Brain microvascular endothelial cell (primary cell): ENCODE measurements at regions not wholly inside any gene's neighbourhood (a gene's known extent, or its start where the extent isn't known, plus 50 kb on each side); places are given as distances from the start of the nearest gene placed in this dataset.
"Not testable (repeated sequence)": the region's sequence is repeated elsewhere in the genome, so short reads cannot be mapped to it uniquely, and the experiment has no call there.

ENCODE experiments used
- DNase-seq: peaks from one replicate; pipeline ENCODE4 v3.0.0-alpha.2; 2020
- H3K27ac ChIP-seq: fragments of 250-450 bp; sonication (Bioruptor Pico); 2 replicates; pipeline ENCODE4 v1.5.1; 2020; ENCODE audit warnings: mild to moderate bottlenecking, moderate library complexity
- H3K27me3 ChIP-seq: fragments of 250-450 bp; sonication (Bioruptor Pico); replicated peaks from 2 replicates; pipeline ENCODE4 v1.5.1; 2020; ENCODE audit warnings: mild to moderate bottlenecking
- H3K36me3 ChIP-seq: fragments of 250-450 bp; sonication (Bioruptor Pico); replicated peaks from 2 replicates; pipeline ENCODE4 v1.5.1; 2020; ENCODE audit warnings: mild to moderate bottlenecking
- H3K4me3 ChIP-seq: 2 replicates; pipeline ENCODE4 v1.5.1; 2011; ENCODE audit warnings: low read depth, mild to moderate bottlenecking, control low read depth, low read length, moderate library complexity
- in situ Hi-C: cut with HindIII; loops from 2 replicates; pipeline ENCODE4 v1.10.0; 2017; ENCODE audit warnings: low sequenced_read_pairs, low pct_ligation_motif_present
- TF ChIP-seq, protein P1 (sequence below): IDR thresholded peaks from 2 replicates; pipeline ENCODE4 v1.5.1; 2011; ENCODE audit warnings: low read depth, mild to moderate bottlenecking, moderate library complexity, low read length, control low read depth, inconsistent platforms; ENCODE audit errors: missing control alignments

DNA sequence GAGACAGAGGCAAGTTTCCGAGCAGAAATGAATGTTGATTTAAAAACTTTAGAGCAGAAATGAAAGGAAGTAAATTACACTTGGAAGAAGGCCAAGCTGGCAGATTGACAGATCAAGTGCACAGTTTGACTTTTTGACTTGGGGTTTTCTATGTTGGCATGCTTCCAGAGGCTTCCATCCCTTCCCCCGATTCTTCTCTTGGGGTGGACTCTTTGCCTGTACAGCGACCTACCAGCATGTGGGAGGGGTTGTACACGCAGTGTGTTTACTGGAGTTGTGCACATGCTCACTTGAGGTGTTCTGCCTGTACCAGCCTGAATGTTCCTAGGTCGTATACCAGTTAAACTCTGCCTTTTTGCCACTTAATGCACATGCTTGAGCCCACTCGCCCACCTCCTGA lies 701.5 kb upstream of the GBE1 start:
- no peak overlapping the region for H3K4me3 ChIP-seq
- no peaks in the 10 kb centered on the region for H3K36me3 ChIP-seq
- TF ChIP-seq, protein P1, sequence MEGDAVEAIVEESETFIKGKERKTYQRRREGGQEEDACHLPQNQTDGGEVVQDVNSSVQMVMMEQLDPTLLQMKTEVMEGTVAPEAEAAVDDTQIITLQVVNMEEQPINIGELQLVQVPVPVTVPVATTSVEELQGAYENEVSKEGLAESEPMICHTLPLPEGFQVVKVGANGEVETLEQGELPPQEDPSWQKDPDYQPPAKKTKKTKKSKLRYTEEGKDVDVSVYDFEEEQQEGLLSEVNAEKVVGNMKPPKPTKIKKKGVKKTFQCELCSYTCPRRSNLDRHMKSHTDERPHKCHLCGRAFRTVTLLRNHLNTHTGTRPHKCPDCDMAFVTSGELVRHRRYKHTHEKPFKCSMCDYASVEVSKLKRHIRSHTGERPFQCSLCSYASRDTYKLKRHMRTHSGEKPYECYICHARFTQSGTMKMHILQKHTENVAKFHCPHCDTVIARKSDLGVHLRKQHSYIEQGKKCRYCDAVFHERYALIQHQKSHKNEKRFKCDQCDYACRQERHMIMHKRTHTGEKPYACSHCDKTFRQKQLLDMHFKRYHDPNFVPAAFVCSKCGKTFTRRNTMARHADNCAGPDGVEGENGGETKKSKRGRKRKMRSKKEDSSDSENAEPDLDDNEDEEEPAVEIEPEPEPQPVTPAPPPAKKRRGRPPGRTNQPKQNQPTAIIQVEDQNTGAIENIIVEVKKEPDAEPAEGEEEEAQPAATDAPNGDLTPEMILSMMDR, result no peak
- in situ Hi-C loops, result no loop called here
- no peak overlapping the region for H3K27ac ChIP-seq
- no peaks in the 10 kb centered on the region for H3K27me3 ChIP-seq
- DNase-seq, result no peak

DNA sequence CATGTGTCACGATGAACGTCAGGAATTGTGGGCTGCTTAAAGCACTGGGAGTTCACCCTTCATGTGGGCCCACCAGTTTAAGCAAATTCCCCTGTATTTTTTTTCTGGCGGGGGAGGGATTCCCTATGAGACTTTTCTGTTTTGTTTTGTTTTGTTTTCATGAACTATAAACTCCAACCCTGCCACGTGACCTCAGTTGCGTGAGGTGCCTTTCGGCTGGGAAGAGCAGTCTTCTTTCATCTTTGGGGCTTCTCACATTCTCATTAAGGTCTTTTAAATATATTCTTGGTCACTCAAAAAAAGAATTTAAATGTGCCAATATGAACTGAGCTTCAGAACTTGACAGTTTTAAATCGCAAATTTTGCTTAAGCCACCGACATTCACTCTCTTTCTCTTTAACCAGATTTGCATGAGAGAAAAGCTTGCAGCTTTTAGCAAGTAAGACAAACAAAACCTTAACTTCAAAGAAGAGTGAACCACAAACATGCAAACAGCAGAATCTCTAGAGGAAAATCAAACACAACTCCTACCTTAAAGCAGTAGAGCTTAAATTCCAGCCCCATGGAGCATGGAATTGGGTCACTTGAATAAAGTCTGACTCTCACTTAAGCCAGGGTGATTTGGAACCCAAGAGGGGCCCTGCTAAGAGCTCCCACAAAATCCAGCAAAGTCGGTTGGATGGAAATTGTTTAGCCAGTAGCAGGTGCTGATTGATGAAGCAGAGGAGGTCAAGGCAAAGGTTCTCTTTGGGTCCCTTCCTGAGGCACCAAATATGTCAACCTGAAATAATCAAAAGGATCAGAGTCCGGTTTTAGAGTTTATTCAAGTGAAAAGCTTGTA lies 699.8 kb upstream of the GBE1 start:
- Histone ChIP-seq H3K27me3 (no peaks in the 10 kb centered on the region), H3K36me3 (no peaks in the 10 kb centered on the region), H3K4me3 (no peak overlapping the region), H3K27ac (no peak overlapping the region)
- DNase-seq, result no peak
- in situ Hi-C loops, result no loop called here
- TF ChIP-seq, protein P1, result no peak

DNA sequence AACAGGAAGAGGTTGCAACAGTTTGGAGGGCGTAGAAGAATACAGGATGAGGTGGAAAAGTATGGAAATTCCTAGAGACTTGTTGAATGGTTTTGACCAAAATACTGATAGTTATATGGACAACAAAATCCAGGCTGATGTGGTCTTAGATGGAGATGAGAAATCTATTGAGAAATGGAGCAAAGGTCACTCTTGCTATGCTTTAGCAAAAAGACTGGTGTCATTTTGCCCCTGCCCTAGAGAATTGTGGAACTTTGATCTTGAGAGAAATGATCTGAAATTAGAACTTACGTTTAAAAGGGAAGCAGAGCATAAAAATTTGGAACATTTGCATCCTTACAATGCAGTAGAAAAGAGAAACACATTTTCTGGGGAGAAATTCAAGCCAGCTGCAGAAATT lies 686.9 kb upstream of the GBE1 start:
- no peaks in the 10 kb centered on the region for H3K36me3 ChIP-seq
- H3K27me3 ChIP-seq, result no peaks in the 10 kb centered on the region
- no peak overlapping the region for H3K27ac ChIP-seq
- in situ Hi-C loops, result no loop called here
- DNase-seq, result no peak
- TF ChIP-seq, protein P1, result no peak
- no peak overlapping the region for H3K4me3 ChIP-seq

DNA sequence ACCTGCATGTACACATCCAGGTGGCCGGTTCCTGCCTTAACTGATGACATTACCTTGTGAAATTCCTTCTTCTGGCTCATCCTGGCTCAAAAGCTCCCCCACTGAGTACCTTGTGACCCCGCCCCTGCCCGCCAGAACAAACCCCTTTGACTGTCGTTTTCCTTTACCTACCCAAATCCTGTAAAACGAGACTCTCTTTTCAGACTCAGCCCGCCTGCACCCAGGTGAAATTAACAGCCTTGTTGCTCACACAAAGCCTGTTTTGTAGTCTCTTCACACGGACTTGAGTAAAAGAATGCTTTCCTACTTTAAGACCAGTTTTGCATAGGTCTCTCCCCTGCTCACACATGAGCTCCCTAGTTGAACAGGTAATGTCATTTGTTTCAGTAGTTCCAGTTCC lies 667.4 kb upstream of the GBE1 start:
- H3K36me3 ChIP-seq, DNase-seq: not testable (repeated sequence)

DNA sequence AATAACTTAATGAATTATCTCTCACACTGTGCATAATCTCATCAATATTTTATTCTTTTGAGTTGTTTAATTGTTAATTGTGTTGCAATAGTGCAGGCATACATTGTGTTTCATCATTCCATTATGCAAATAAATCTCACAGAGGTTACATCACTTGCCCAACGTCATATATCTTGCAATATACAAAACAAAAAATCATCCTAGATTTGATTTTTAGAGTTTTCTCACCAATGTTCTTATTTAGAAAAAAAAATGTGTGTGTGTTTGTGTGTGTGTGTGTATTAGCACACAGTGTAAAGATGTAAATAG lies 662.5 kb upstream of the GBE1 start:
- H3K27ac ChIP-seq, result no peak overlapping the region
- in situ Hi-C loops, result no loop called here
- no peaks in the 10 kb centered on the region for H3K27me3 ChIP-seq
- DNase-seq, result no peak
- H3K36me3 ChIP-seq, result no peaks in the 10 kb centered on the region
- TF ChIP-seq, protein P1, result no peak
- H3K4me3 ChIP-seq, result no peak overlapping the region

More for the DNA sequence above, 667.4 kb upstream of the GBE1 start:
- H3K27me3 ChIP-seq, in situ Hi-C loops, H3K27ac ChIP-seq, H3K4me3 ChIP-seq: not testable (repeated sequence)

DNA sequence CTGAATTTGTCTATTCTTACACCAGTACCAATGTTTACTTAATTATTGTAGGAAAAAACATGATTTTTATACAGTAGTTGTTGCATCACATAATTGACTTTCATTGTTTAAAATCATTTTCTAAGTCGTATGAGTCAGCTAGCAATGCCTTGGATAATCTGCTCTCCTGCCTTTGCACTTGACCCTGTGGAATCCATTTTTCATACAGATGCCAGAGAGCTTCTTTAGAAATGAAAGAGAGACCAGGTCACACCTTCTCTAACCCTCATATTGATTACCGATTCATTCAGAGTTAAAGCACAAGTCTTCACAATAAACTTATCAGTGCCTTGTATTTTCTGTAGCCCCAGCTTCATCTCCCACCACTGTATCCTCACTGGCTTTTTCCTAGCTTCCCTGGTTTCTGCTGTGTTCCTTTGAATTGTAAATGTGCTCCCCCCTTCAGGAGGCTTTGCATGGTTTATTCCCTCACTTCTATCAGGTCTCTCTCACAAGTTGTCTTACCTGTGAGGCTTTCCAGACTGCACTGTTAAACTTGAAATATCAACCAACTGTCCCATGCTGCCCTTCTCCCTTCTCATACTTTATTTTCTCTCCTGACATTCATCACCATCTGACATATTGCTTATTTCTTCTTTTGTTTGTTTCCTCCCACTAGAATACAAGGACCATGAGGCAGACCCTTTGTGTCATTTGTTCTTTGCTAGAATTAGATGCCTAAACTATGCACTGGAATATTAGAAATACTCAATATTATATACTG lies 662.0 kb upstream of the GBE1 start:
- Histone ChIP-seq H3K4me3 (no peak overlapping the region), H3K27me3 (no peaks in the 10 kb centered on the region), H3K36me3 (no peaks in the 10 kb centered on the region), H3K27ac (no peak overlapping the region)
- TF ChIP-seq, protein P1, result no peak
- DNase-seq, result no peak
- in situ Hi-C loops, result no loop called here
